ENCODE measurements at regions not wholly inside any gene's neighbourhood (a gene's known extent, or its start where the extent isn't known, plus 50 kb on each side); places are given as distances from the start of the nearest gene placed in this dataset.

GRCh38 chr5:143879646-143880045 is 67.7 kb downstream of the HMHB1 start:
- no peak for TF ChIP-seq CTCF (IDR thresholded peaks at IDR 0.05; ENCODE audit: insufficient read depth, low read depth, low read length)
- TF ChIP-seq EZH2 (IDR thresholded peaks at IDR 0.05; ENCODE audit: insufficient read depth, low read length) = no peak
